GM21423 (cell line): ENCODE measurements at regions not wholly inside any gene's neighbourhood (a gene's known extent, or its start where the extent isn't known, plus 50 kb on each side); places are given as distances from the start of the nearest gene placed in this dataset.

Source experiments
- ATAC-seq: cut with Tn5 transposase; IDR thresholded peaks from one replicate; pipeline ENCODE4 v1.9.1; 2021; ENCODE audit warnings: mild to moderate bottlenecking, moderate library complexity; ENCODE audit not compliant: unreplicated experiment

GRCh38 chrX:131764216-131764615 is 220.3 kb downstream of the OR13H1 start:
- ATAC-seq: no peak

GRCh38 chrX:131778269-131779218 is 234.7 kb downstream of the OR13H1 start:
- no peak for ATAC-seq

- no peak for ATAC-seq
Observed at GRCh38 chrX:131779306-131779705, 235.4 kb downstream of the OR13H1 start.

- no peak for ATAC-seq
Observed at GRCh38 chrX:131779741-131780140, 235.9 kb downstream of the OR13H1 start.

GRCh38 chrX:131782646-131783045 is 238.8 kb downstream of the OR13H1 start:
- no peak for ATAC-seq

GRCh38 chrX:131783555-131784308 is 239.4 kb upstream of the STK26 start:
- no peak for ATAC-seq

- ATAC-seq: peak; percentile 68
Observed at GRCh38 chrX:131789664-131790063, 233.4 kb upstream of the STK26 start.

GRCh38 chrX:131791608-131792355 is 231.3 kb upstream of the STK26 start:
- no peak for ATAC-seq

- no peak for ATAC-seq
Observed at GRCh38 chrX:131792356-131792749, 230.7 kb upstream of the STK26 start.

- ATAC-seq: no peak
Observed at GRCh38 chrX:131792789-131793462, 230.2 kb upstream of the STK26 start.

GRCh38 chrX:131795442-131796229 is 227.5 kb upstream of the STK26 start:
- ATAC-seq: no peak

GRCh38 chrX:131801066-131801465 is 222.0 kb upstream of the STK26 start:
- ATAC-seq: no peak

GRCh38 chrX:131801911-131802310 is 221.2 kb upstream of the STK26 start:
- no peak for ATAC-seq

- ATAC-seq: no peak
Observed at GRCh38 chrX:131802836-131803626, 220.1 kb upstream of the STK26 start.

GRCh38 chrX:131812847-131813825 is 210.0 kb upstream of the STK26 start:
- peak; percentile 85 for ATAC-seq

- ATAC-seq: peak; percentile 49
Observed at GRCh38 chrX:131816551-131817136, 206.5 kb upstream of the STK26 start.

- no peak for ATAC-seq
Observed at GRCh38 chrX:131818297-131818936, 204.7 kb upstream of the STK26 start.
